DND-41 (cell line): ENCODE measurements at regions not wholly inside any gene's neighbourhood (a gene's known extent, or its start where the extent isn't known, plus 50 kb on each side); places are given as distances from the start of the nearest gene placed in this dataset.

ENCODE experiments used
- CTCF ChIP-seq: IDR thresholded peaks from 2 replicates; pipeline ENCODE4 v1.5.1; 2012; ENCODE audit warnings: borderline replicate concordance, low read length, moderate library complexity, mild to moderate bottlenecking; ENCODE audit not compliant: poor library complexity, severe bottlenecking; ENCODE audit errors: extremely low read depth
- EZH2 ChIP-seq: IDR thresholded peaks from 3 replicates; pipeline ENCODE4 v1.6.1; 2012; ENCODE audit warnings: borderline replicate concordance, low read depth, mild to moderate bottlenecking, moderate library complexity, low read length, inconsistent platforms; ENCODE audit not compliant: severe bottlenecking

GRCh38 chr18:10310626-10311025 lies 143.8 kb upstream of the APCDD1 start:
- TF ChIP-seq CTCF (no peak), EZH2 (no peak)
